Duodenal mucosa (tissue), 2 donors: ENCODE measurements at regions not wholly inside any gene's neighbourhood (a gene's known extent, or its start where the extent isn't known, plus 50 kb on each side); places are given as distances from the start of the nearest gene placed in this dataset.

Experiments used
- H3K27ac ChIP-seq: one replicate; pipeline ENCODE4 v1.7.0; 2013; ENCODE audit warnings: low read depth, low read length
- H3K27me3 ChIP-seq, 2 donors: one replicate each; pipeline ENCODE4 v1.7.0; 2013; ENCODE audit warnings: low read length in 2 of 2, control low read depth in 1 of 2; ENCODE audit not compliant: insufficient read depth in 2 of 2, control insufficient read depth in 1 of 2
- H3K36me3 ChIP-seq, 2 donors: one replicate each; pipeline ENCODE4 v1.7.0; 2013; ENCODE audit warnings: low read length in 2 of 2, control low read depth in 1 of 2; ENCODE audit not compliant: insufficient read depth in 2 of 2, control insufficient read depth in 1 of 2
- H3K4me1 ChIP-seq, 2 donors: one replicate each; pipeline ENCODE4 v1.7.0; 2013; ENCODE audit warnings: low read length in 2 of 2, control low read depth in 1 of 2; ENCODE audit not compliant: insufficient read depth in 2 of 2, control insufficient read depth in 1 of 2
- H3K4me3 ChIP-seq, 2 donors: one replicate each; pipeline ENCODE4 v1.7.0; 2013; ENCODE audit warnings: low read length in 2 of 2, low read depth in 1 of 2
- H3K9ac ChIP-seq, 2 donors: one replicate each; pipeline ENCODE4 v1.7.0; 2013; ENCODE audit warnings: low read length in 2 of 2, low read depth in 1 of 2
- H3K9me3 ChIP-seq, 2 donors: one replicate each; pipeline ENCODE4 v1.7.0; 2013; ENCODE audit warnings: low read length in 2 of 2, control low read depth in 1 of 2; ENCODE audit not compliant: control insufficient read depth in 1 of 2

- Histone ChIP-seq H3K4me1 (no peaks in the 10 kb centered on the region), H3K36me3 (no peaks in the 10 kb centered on the region), H3K9me3 (no peaks in the 10 kb centered on the region), H3K27me3 (no peaks in the 10 kb centered on the region), H3K27ac (no peak overlapping the region), H3K9ac (no peak overlapping the region), H3K4me3 (no peak overlapping the region)
Measured at GRCh38 chr15:45743426-45744235, 108.8 kb downstream of the SQOR start.

DNA sequence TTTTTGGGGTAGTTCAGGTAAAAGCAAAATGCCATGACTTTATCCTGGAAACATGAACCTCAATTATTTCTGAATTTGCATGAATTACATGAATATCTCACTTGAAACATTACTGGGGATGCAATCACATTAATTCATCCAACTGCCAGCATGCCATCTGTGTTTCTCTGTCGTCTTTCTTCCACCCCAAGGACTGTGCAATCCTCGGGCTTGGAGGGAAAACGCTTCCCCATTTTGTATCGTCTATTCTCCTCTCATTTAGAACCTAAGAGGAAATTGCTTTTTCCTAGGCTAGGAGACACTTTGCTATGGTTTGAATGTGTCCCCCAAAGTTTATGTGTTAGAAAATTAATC is 109.4 kb downstream of the SQOR start:
- H3K27me3 ChIP-seq: no peaks in the 10 kb centered on the region
- no peak overlapping the region for H3K4me3 ChIP-seq
- H3K9me3 ChIP-seq: no peaks in the 10 kb centered on the region
- H3K4me1 ChIP-seq: no peaks in the 10 kb centered on the region
- no peak overlapping the region for H3K27ac ChIP-seq
- no peaks in the 10 kb centered on the region for H3K36me3 ChIP-seq
- no peak overlapping the region for H3K9ac ChIP-seq

- Histone ChIP-seq H3K4me1 (no peaks in the 10 kb centered on the region), H3K27ac (no peak overlapping the region), H3K36me3 (no peaks in the 10 kb centered on the region), H3K27me3 (no peaks in the 10 kb centered on the region), H3K9me3 (no peaks in the 10 kb centered on the region), H3K4me3 (no peak overlapping the region), H3K9ac (no peak overlapping the region)
Measured at GRCh38 chr15:45747426-45747825, 112.6 kb downstream of the SQOR start.

DNA sequence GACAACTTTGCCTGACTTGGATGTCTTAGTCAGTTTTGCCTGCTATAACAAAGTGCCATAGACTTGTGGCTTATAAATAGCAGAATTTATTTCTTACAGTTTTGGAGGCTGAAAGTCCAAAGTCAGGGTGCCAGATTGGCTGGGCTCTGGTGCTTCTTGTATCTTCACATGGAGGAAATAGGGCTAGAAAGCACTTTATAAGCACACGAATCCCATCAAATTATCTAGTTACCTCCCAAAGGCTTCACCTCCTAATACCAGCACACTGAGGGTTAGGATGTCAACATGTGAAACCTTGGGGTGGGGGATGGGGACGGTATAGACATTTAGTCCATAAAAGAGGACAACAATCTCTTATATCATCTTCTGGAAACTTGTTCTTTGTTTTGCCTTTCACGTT is 116.8 kb downstream of the SQOR start:
- Histone ChIP-seq H3K9ac (no peak overlapping the region), H3K27me3 (no peaks in the 10 kb centered on the region), H3K9me3 (no peaks in the 10 kb centered on the region), H3K4me3 (no peak overlapping the region), H3K4me1 (no peaks in the 10 kb centered on the region), H3K36me3 (no peaks in the 10 kb centered on the region), H3K27ac (no peak overlapping the region)

DNA sequence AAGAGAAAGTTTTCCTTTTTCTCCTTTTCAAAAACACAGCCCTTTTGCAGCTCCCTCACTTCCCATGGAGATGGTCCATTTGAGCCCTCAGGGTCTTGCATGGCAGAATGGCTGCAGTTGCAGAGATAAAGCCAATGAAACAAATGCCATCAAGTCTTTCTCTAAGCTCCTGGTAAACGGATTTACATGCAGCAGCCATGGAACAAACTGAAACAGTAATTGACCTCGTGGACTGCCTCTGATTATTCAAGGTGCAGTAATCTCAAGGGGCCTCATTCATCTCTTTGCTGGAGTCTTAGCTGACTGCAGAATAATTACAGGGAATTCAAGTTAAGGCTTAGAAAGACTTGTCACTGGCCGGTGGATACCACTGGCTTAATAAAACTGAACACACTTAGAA is 125.1 kb downstream of the SQOR start:
- Histone ChIP-seq H3K36me3 (no peaks in the 10 kb centered on the region), H3K27me3 (peaks cover 2 to 4% of the 10 kb centered on the region in 2 donors), H3K4me3 (no peak overlapping the region), H3K27ac (no peak overlapping the region), H3K9me3 (no peaks in the 10 kb centered on the region), H3K9ac (no peak overlapping the region), H3K4me1 (no peaks in the 10 kb centered on the region)

DNA sequence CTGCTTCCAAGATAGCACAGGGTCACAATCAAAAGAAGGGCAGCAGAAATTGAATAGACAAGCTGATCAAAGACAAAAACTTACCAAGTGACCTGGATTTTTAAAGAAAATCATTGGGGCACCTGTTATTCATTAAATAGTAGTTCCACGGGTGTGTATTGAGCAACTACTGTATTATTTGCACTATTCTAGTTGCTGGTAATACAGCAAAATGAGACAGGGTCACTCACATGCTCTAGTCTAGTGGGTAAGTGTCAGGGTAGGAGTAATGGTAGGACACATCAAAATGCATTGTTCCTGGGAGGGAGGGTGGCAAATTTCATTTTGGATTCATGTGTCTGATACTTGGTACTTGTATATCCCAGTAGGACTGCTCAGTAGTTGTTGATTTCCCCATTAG is 127.9 kb downstream of the SQOR start:
- H3K9ac ChIP-seq: no peak overlapping the region
- no peaks in the 10 kb centered on the region for H3K36me3 ChIP-seq
- peaks cover 2 to 4% of the 10 kb centered on the region in 2 donors for H3K27me3 ChIP-seq
- H3K9me3 ChIP-seq: no peaks in the 10 kb centered on the region
- H3K27ac ChIP-seq: no peak overlapping the region
- no peaks in the 10 kb centered on the region for H3K4me1 ChIP-seq
- H3K4me3 ChIP-seq: no peak overlapping the region

GRCh38 chr15:45763170-45763869 is 128.5 kb downstream of the SQOR start:
- no peaks in the 10 kb centered on the region for H3K36me3 ChIP-seq
- no peak overlapping the region for H3K9ac ChIP-seq
- no peaks in the 10 kb centered on the region for H3K4me1 ChIP-seq
- no peaks in the 10 kb centered on the region for H3K9me3 ChIP-seq
- H3K4me3 ChIP-seq: no peak overlapping the region
- no peak overlapping the region for H3K27ac ChIP-seq
- peaks cover 2 to 4% of the 10 kb centered on the region in 2 donors for H3K27me3 ChIP-seq

DNA sequence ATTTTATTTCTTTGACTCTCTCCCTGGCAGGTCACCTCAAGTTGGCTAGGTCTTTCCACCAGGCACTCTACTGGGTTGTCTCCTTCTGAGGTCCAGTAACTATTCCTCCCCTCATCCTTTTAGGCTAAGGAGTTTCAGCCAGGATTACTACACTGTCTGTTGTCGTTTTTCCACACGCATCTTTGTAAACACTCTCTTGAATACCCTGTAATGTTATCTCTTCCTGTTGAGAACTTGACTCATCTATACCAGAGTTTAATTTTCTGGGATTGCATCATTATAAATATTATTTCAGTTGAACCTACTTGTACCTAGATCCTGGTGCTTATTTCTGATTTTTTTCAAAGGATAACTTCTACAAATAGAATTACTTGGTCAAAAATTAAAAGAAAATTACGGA is 138.3 kb downstream of the SQOR start:
- no peak overlapping the region for H3K27ac ChIP-seq
- no peaks in the 10 kb centered on the region for H3K4me1 ChIP-seq
- no peaks in the 10 kb centered on the region for H3K36me3 ChIP-seq
- H3K4me3 ChIP-seq: no peak overlapping the region
- H3K27me3 ChIP-seq: no peaks in the 10 kb centered on the region
- H3K9ac ChIP-seq: no peak overlapping the region
- no peaks in the 10 kb centered on the region for H3K9me3 ChIP-seq

DNA sequence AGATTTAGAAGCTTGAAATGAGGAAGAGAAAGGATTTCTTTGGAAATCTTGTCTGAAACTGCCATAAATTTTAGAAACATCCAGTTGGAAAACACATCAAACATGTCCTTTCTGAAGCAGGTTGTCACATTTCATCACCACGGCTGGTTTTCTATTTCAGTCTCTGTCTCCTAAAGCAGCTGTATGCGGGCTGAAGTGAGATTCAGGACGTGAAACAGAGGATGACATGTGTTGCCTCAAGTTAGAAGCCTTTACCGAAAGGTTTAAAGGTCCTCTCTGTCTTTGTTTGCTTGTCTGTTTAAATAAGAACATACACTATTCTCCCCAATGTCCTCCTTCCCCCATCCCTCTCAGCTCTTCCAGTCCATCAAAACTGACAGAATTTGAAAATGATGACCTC is 141.9 kb downstream of the SQOR start:
- no peaks in the 10 kb centered on the region for H3K36me3 ChIP-seq
- H3K4me3 ChIP-seq: no peak overlapping the region
- no peaks in the 10 kb centered on the region for H3K9me3 ChIP-seq
- H3K27ac ChIP-seq: no peak overlapping the region
- H3K9ac ChIP-seq: no peak overlapping the region
- no peaks in the 10 kb centered on the region for H3K4me1 ChIP-seq
- peaks cover 0 to 3% of the 10 kb centered on the region in 2 donors for H3K27me3 ChIP-seq

DNA sequence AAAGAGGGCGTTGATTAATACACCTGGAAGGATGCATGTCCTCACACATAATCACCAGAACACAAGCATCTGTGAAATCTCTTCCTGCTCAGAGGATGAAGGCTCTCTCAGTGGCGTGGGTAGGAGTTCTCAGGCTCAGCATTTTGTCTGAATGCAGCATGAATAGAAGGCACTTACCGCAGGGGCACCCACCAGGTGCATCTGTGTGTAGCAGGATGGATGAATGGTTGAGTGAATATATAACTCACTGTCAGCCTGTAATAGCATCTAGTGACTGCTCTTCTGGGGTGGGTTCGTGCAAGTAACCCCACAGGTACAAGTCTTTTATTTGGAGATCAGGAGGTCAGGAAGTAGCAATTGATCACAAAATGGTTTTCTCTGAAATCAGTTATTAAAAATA is 143.0 kb downstream of the SQOR start:
- Histone ChIP-seq H3K27me3 (peaks cover 3 to 4% of the 10 kb centered on the region in 2 donors), H3K9me3 (no peaks in the 10 kb centered on the region), H3K4me1 (no peaks in the 10 kb centered on the region), H3K36me3 (no peaks in the 10 kb centered on the region), H3K4me3 (no peak overlapping the region), H3K9ac (no peak overlapping the region), H3K27ac (no peak overlapping the region)
